Trophoblast cell (in vitro differentiated cells and primary cell): ENCODE measurements at regions not wholly inside any gene's neighbourhood (a gene's known extent, or its start where the extent isn't known, plus 50 kb on each side); places are given as distances from the start of the nearest gene placed in this dataset.
"Not testable (repeated sequence)": the region's sequence is repeated elsewhere in the genome, so short reads cannot be mapped to it uniquely, and the experiment has no call there.

Experiments used
- DNase-seq, 2 donors: peaks; one replicate each; pipeline ENCODE4 v3.0.0-alpha.2; 2016
- H2AFZ ChIP-seq: 2 replicates; pipeline ENCODE4 v1.6.1; 2013; ENCODE audit warnings: low read length, moderate library complexity, mild to moderate bottlenecking; ENCODE audit not compliant: insufficient read depth, poor library complexity
- H2AK5ac ChIP-seq: 2 replicates; pipeline ENCODE4 v1.6.1; 2013; ENCODE audit warnings: mild to moderate bottlenecking, low read length
- H2BK120ac ChIP-seq: 2 replicates; pipeline ENCODE4 v1.6.1; 2013; ENCODE audit warnings: low read length, mild to moderate bottlenecking, moderate library complexity; ENCODE audit not compliant: insufficient read depth, poor library complexity
- H2BK12ac ChIP-seq: 2 replicates; pipeline ENCODE4 v1.6.1; 2013; ENCODE audit warnings: mild to moderate bottlenecking, low read length, moderate library complexity
- H2BK5ac ChIP-seq: 2 replicates; pipeline ENCODE4 v1.6.1; 2013; ENCODE audit warnings: low read length, low read depth, moderate library complexity, mild to moderate bottlenecking; ENCODE audit not compliant: poor library complexity
- H3K14ac ChIP-seq: 2 replicates; pipeline ENCODE4 v1.6.1; 2013; ENCODE audit warnings: mild to moderate bottlenecking, low read length
- H3K18ac ChIP-seq: 2 replicates; pipeline ENCODE4 v1.6.1; 2013; ENCODE audit warnings: mild to moderate bottlenecking, low read length
- H3K23ac ChIP-seq: 2 replicates; pipeline ENCODE4 v1.6.1; 2013; ENCODE audit warnings: low read length
- H3K27ac ChIP-seq: 2 replicates; pipeline ENCODE4 v1.5.1; 2013; ENCODE audit warnings: low read depth, mild to moderate bottlenecking, inconsistent platforms, low read length, moderate library complexity
- H3K27me3 ChIP-seq: 2 replicates; pipeline ENCODE4 v1.6.1; 2013; ENCODE audit warnings: inconsistent platforms, mild to moderate bottlenecking, low read length, moderate library complexity; ENCODE audit not compliant: insufficient read depth
- H3K36me3 ChIP-seq, 2 experiments: 1 replicate in 1 of 2; 2 replicates in 1 of 2; pipeline ENCODE4 v1.6.1; 2013; ENCODE audit warnings: low read length in 2 of 2, mild to moderate bottlenecking in 2 of 2, moderate library complexity in 1 of 2; ENCODE audit not compliant: insufficient read depth in 2 of 2, control insufficient read depth in 1 of 2
- H3K4ac ChIP-seq: 2 replicates; pipeline ENCODE4 v1.6.1; 2013; ENCODE audit warnings: low read depth, mild to moderate bottlenecking, low read length, moderate library complexity
- H3K4me1 ChIP-seq, 2 experiments: 1 replicate in 1 of 2; 2 replicates in 1 of 2; pipeline ENCODE4 v1.6.1; 2013; ENCODE audit warnings: low read length in 2 of 2, mild to moderate bottlenecking in 2 of 2, moderate library complexity in 1 of 2; ENCODE audit not compliant: insufficient read depth in 2 of 2, control insufficient read depth in 1 of 2
- H3K4me2 ChIP-seq: 2 replicates; pipeline ENCODE4 v1.6.1; 2013; ENCODE audit warnings: inconsistent platforms, mild to moderate bottlenecking, low read length, moderate library complexity
- H3K4me3 ChIP-seq: 2 replicates; pipeline ENCODE4 v1.5.1; 2013; ENCODE audit warnings: mild to moderate bottlenecking, low read depth, low read length, inconsistent platforms
- H3K79me1 ChIP-seq: one replicate; pipeline ENCODE4 v1.6.1; 2013; ENCODE audit warnings: low read length
- H3K79me2 ChIP-seq: 2 replicates; pipeline ENCODE4 v1.6.1; 2013; ENCODE audit warnings: low read length, mild to moderate bottlenecking; ENCODE audit not compliant: control insufficient read depth, insufficient read depth, poor library complexity
- H3K9ac ChIP-seq: 2 replicates; pipeline ENCODE4 v1.6.1; 2013; ENCODE audit warnings: mild to moderate bottlenecking, low read length
- H3K9me3 ChIP-seq: 2 replicates; pipeline ENCODE4 v1.6.1; 2013; ENCODE audit warnings: low read depth, mild to moderate bottlenecking, control low read depth, inconsistent platforms, low read length; ENCODE audit not compliant: insufficient read depth
- H4K12ac ChIP-seq: 2 replicates; pipeline ENCODE4 v1.6.1; 2013; ENCODE audit warnings: low read depth, mild to moderate bottlenecking, low read length, moderate library complexity
- H4K8ac ChIP-seq: 2 replicates; pipeline ENCODE4 v1.6.1; 2013; ENCODE audit warnings: low read depth, mild to moderate bottlenecking, low read length, moderate library complexity
- H4K91ac ChIP-seq: one replicate; pipeline ENCODE4 v1.6.1; 2013; ENCODE audit warnings: low read depth, mild to moderate bottlenecking, low read length, moderate library complexity
- WGBS: extraction: QIAGEN DNeasy Blood & Tissue Kit; methylation state at CpG from one replicate; pipeline ENCODE4 v1.1.7; 2013; ENCODE audit warnings: missing lambda C conversion rate; ENCODE audit not compliant: insufficient read length, insufficient coverage; ENCODE audit errors: extremely low coverage; 5-methylcytosine and 5-hydroxymethylcytosine counted together

GRCh38 chrX:138794246-138794645, 82.7 kb upstream of the FGF13 start:
- H3K4me1 ChIP-seq, result no peaks in the 10 kb centered on the region
- H4K8ac ChIP-seq, result no peak overlapping the region
- H2AK5ac ChIP-seq, result no peak overlapping the region
- H3K9me3 ChIP-seq, result no peaks in the 10 kb centered on the region
- no peak overlapping the region for H3K14ac ChIP-seq
- peak in 1 of 2 donors; percentile 31 for DNase-seq
- H3K23ac ChIP-seq, result no peak overlapping the region
- H2BK12ac ChIP-seq, result no peak overlapping the region
- no peak overlapping the region for H3K18ac ChIP-seq
- H3K4ac ChIP-seq, result no peak overlapping the region
- no peaks in the 10 kb centered on the region for H3K79me2 ChIP-seq
- WGBS, result no CpG with 5 or more reads among the region's 1 CpG
- H2AFZ ChIP-seq, result no peak overlapping the region
- H3K27me3 ChIP-seq, result no peaks in the 10 kb centered on the region
- H3K9ac ChIP-seq, result no peak overlapping the region
- no peak overlapping the region for H3K4me2 ChIP-seq
- H3K4me3 ChIP-seq, result no peak overlapping the region
- H4K91ac ChIP-seq, result no peak overlapping the region
- no peak overlapping the region for H3K27ac ChIP-seq
- H3K79me1 ChIP-seq, result no peaks in the 10 kb centered on the region
- H3K36me3 ChIP-seq, result no peaks in the 10 kb centered on the region
- H2BK120ac ChIP-seq, result no peak overlapping the region
- no peak overlapping the region for H4K12ac ChIP-seq
- no peak overlapping the region for H2BK5ac ChIP-seq

- H3K4me2 ChIP-seq, result no peak overlapping the region
- H3K36me3 ChIP-seq, result no peaks in the 10 kb centered on the region
- H2AFZ ChIP-seq, result no peak overlapping the region
- H4K8ac ChIP-seq, result no peak overlapping the region
- H2BK120ac ChIP-seq, result no peak overlapping the region
- H4K12ac ChIP-seq, result no peak overlapping the region
- no CpG with 5 or more reads among the region's 1 CpG for WGBS
- no peak overlapping the region for H3K27ac ChIP-seq
- no peaks in the 10 kb centered on the region for H3K79me2 ChIP-seq
- no peak overlapping the region for H3K14ac ChIP-seq
- H3K4me3 ChIP-seq, result no peak overlapping the region
- no peak overlapping the region for H2AK5ac ChIP-seq
- no peak overlapping the region for H3K9ac ChIP-seq
- no peaks in the 10 kb centered on the region for H3K9me3 ChIP-seq
- no peak overlapping the region for H4K91ac ChIP-seq
- H2BK5ac ChIP-seq, result no peak overlapping the region
- no peak overlapping the region for H3K23ac ChIP-seq
- no peak overlapping the region for H3K18ac ChIP-seq
- no peak overlapping the region for H3K4ac ChIP-seq
- H3K79me1 ChIP-seq, result no peaks in the 10 kb centered on the region
- H3K4me1 ChIP-seq, result no peaks in the 10 kb centered on the region
- no peaks in the 10 kb centered on the region for H3K27me3 ChIP-seq
- peak in 1 of 2 donors; percentile 20 for DNase-seq
- H2BK12ac ChIP-seq, result no peak overlapping the region
Measured at GRCh38 chrX:138791551-138791950, 80.0 kb upstream of the FGF13 start.

- Histone ChIP-seq H2BK120ac (no peak overlapping the region), H2AK5ac (no peak overlapping the region), H3K9ac (no peak overlapping the region), H3K4ac (no peak overlapping the region), H3K4me3 (no peak overlapping the region), H4K91ac (no peak overlapping the region), H3K23ac (no peak overlapping the region), H3K18ac (no peak overlapping the region), H3K4me2 (no peak overlapping the region), H2BK5ac (no peak overlapping the region), H4K12ac (no peak overlapping the region), H3K4me1 (no peaks in the 10 kb centered on the region), H3K9me3 (no peaks in the 10 kb centered on the region), H3K14ac (no peak overlapping the region), H3K27ac (no peak overlapping the region), H3K79me1 (no peaks in the 10 kb centered on the region), H4K8ac (no peak overlapping the region), H2AFZ (no peak overlapping the region), H2BK12ac (no peak overlapping the region), H3K36me3 (no peaks in the 10 kb centered on the region), H3K27me3 (no peaks in the 10 kb centered on the region), H3K79me2 (no peaks in the 10 kb centered on the region)
- no peak for DNase-seq
Measured at GRCh38 chrX:138788771-138789170, 77.3 kb upstream of the FGF13 start.

GRCh38 chrX:138778576-138778909, 67.0 kb upstream of the FGF13 start:
- no CpG with 5 or more reads among the region's 14 CpGs for WGBS
- H2AK5ac ChIP-seq, H3K4me3 ChIP-seq, H3K23ac ChIP-seq, H2AFZ ChIP-seq, H3K79me2 ChIP-seq, DNase-seq, H3K4me2 ChIP-seq, H3K4ac ChIP-seq, H3K4me1 ChIP-seq, H3K9ac ChIP-seq, H3K9me3 ChIP-seq, H3K27ac ChIP-seq, H3K79me1 ChIP-seq, H4K91ac ChIP-seq, H4K12ac ChIP-seq, H3K14ac ChIP-seq, H2BK12ac ChIP-seq, H4K8ac ChIP-seq, H2BK120ac ChIP-seq, H2BK5ac ChIP-seq, H3K18ac ChIP-seq, H3K27me3 ChIP-seq, H3K36me3 ChIP-seq: not testable (repeated sequence)
